Gastroesophageal sphincter (tissue), 3 donors: ENCODE measurements at regions not wholly inside any gene's neighbourhood (a gene's known extent, or its start where the extent isn't known, plus 50 kb on each side); places are given as distances from the start of the nearest gene placed in this dataset.

ENCODE experiments used
- CTCF ChIP-seq, 4 experiments: fragments of 200-600 bp in 2 of 4; fragments of 450-650 bp in 2 of 4; sonication (generic) in 1 of 4; IDR thresholded peaks; one replicate each; pipeline ENCODE4 v1.5.1; 2017 to 2019; ENCODE audit warnings: antibody characterized with exemption in 4 of 4, mild to moderate bottlenecking in 2 of 4, moderate library complexity in 2 of 4
- POLR2A ChIP-seq, 2 donors: fragments of 450-650 bp; IDR thresholded peaks; one replicate each; pipeline ENCODE4 v1.6.1; 2017; ENCODE audit warnings: antibody characterized with exemption in 2 of 2, mild to moderate bottlenecking in 2 of 2, moderate library complexity in 1 of 2

GRCh38 chr7:17456541-17456940 is 158.1 kb downstream of the AHR start:
- TF ChIP-seq CTCF (IDR thresholded peaks at IDR 0.05) (no peak), POLR2A (IDR thresholded peaks at IDR 0.05) (no peak)
